Endodermal cell (in vitro differentiated cells): ENCODE measurements at regions not wholly inside any gene's neighbourhood (a gene's known extent, or its start where the extent isn't known, plus 50 kb on each side); places are given as distances from the start of the nearest gene placed in this dataset.

ENCODE experiments used
- DNase-seq: peaks from one replicate; pipeline ENCODE4 v3.0.0-alpha.2; 2017
- H3K27ac ChIP-seq: 2 replicates; pipeline ENCODE4 v1.5.1; 2013; ENCODE audit warnings: mild to moderate bottlenecking, low read depth, low read length, moderate library complexity
- H3K27me3 ChIP-seq: 2 replicates; pipeline ENCODE4 v1.6.1; 2013; ENCODE audit warnings: mild to moderate bottlenecking, low read length, moderate library complexity; ENCODE audit not compliant: insufficient read depth, control insufficient read depth, poor library complexity, severe bottlenecking
- H3K36me3 ChIP-seq: 2 replicates; pipeline ENCODE4 v1.7.0; 2013; ENCODE audit warnings: mild to moderate bottlenecking, low read length, moderate library complexity; ENCODE audit not compliant: control insufficient read depth, insufficient read depth
- H3K4me1 ChIP-seq: one replicate; pipeline ENCODE4 v1.7.0; 2013; ENCODE audit warnings: low read length; ENCODE audit not compliant: control insufficient read depth, insufficient read depth
- H3K4me3 ChIP-seq: 2 replicates; pipeline ENCODE4 v1.5.1; 2013; ENCODE audit warnings: mild to moderate bottlenecking, low read length, moderate library complexity
- H3K9ac ChIP-seq: 2 replicates; pipeline ENCODE4 v1.6.1; 2013; ENCODE audit warnings: mild to moderate bottlenecking, low read length, moderate library complexity; ENCODE audit not compliant: poor library complexity, severe bottlenecking; ENCODE audit errors: extremely low read depth
- H3K9me3 ChIP-seq: 2 replicates; pipeline ENCODE4 v1.6.1; 2013; ENCODE audit warnings: mild to moderate bottlenecking, low read length, moderate library complexity; ENCODE audit not compliant: control insufficient read depth
- H3K27ac Mint-ChIP-seq: 2 replicates; pipeline ENCODE4 v1.8.0; 2020; ENCODE audit warnings: mixed read lengths
- H3K27me3 Mint-ChIP-seq: 2 replicates; pipeline ENCODE4 v1.8.0; 2021; ENCODE audit warnings: mild to moderate bottlenecking, mixed read lengths; ENCODE audit not compliant: insufficient read depth
- H3K36me3 Mint-ChIP-seq: 2 replicates; pipeline ENCODE4 v1.8.0; 2020; ENCODE audit warnings: low read depth, mixed read lengths
- H3K4me1 Mint-ChIP-seq: 2 replicates; pipeline ENCODE4 v1.8.0; 2020; ENCODE audit warnings: mixed read lengths
- H3K4me3 Mint-ChIP-seq: 2 replicates; pipeline ENCODE4 v1.8.0; 2020; ENCODE audit warnings: mild to moderate bottlenecking, moderate library complexity, mixed read lengths
- H3K9me3 Mint-ChIP-seq: 2 replicates; pipeline ENCODE4 v1.8.0; 2020; ENCODE audit warnings: mild to moderate bottlenecking, mixed read lengths
- CTCF ChIP-seq: fragments of 200-600 bp; sonication (generic); conservative IDR thresholded peaks from 2 replicates; pipeline ENCODE4 v1.5.0; 2021; ENCODE audit warnings: antibody characterized with exemption, mild to moderate bottlenecking
- WGBS, 2 experiments: methylation state at CpG; one replicate each; pipeline versions ENCODE4 v1.1.5 to v1.1.7; 2013; ENCODE audit warnings: missing lambda C conversion rate in 2 of 2, mixed read lengths in 1 of 2; ENCODE audit not compliant: insufficient coverage in 1 of 2, insufficient read length in 1 of 2; 5-methylcytosine and 5-hydroxymethylcytosine counted together

GRCh38 chr17:22435231-22435974 is 743.1 kb downstream of the KCNJ18 start:
- Histone ChIP-seq H3K27me3 (no peaks in the 10 kb centered on the region), H3K4me3 (no peak overlapping the region), H3K9me3 (peaks cover 58% of the 10 kb centered on the region), H3K27ac (no peak overlapping the region), H3K36me3 (no peaks in the 10 kb centered on the region), H3K9ac (no peak overlapping the region), H3K4me1 (no peaks in the 10 kb centered on the region)
- H3K27ac Mint-ChIP-seq, result no peak overlapping the region
- WGBS, 2 experiments, result 85 to 87% methylated on average over 15 to 42 of the region's 53 CpGs
- peaks cover 89% of the 10 kb centered on the region for H3K9me3 Mint-ChIP-seq
- no peaks in the 10 kb centered on the region for H3K36me3 Mint-ChIP-seq
- TF ChIP-seq CTCF, result no peak
- DNase-seq, result no peak
- H3K27me3 Mint-ChIP-seq, result no peaks in the 10 kb centered on the region
- H3K4me1 Mint-ChIP-seq, result no peaks in the 10 kb centered on the region
- no peak overlapping the region for H3K4me3 Mint-ChIP-seq

- no peak overlapping the region for H3K4me3 Mint-ChIP-seq
- Histone ChIP-seq H3K27me3 (no peaks in the 10 kb centered on the region), H3K36me3 (no peaks in the 10 kb centered on the region), H3K27ac (no peak overlapping the region), H3K9ac (no peak overlapping the region), H3K4me3 (no peak overlapping the region), H3K4me1 (no peaks in the 10 kb centered on the region), H3K9me3 (peaks cover 54% of the 10 kb centered on the region)
- peaks cover 83% of the 10 kb centered on the region for H3K9me3 Mint-ChIP-seq
- no peak for DNase-seq
- no peak overlapping the region for H3K27ac Mint-ChIP-seq
- no peaks in the 10 kb centered on the region for H3K36me3 Mint-ChIP-seq
- 83 to 89% methylated on average over 4 to 6 of the region's 7 CpGs for WGBS, 2 experiments
- no peaks in the 10 kb centered on the region for H3K27me3 Mint-ChIP-seq
- no peaks in the 10 kb centered on the region for H3K4me1 Mint-ChIP-seq
- no peak for TF ChIP-seq CTCF
Observed at GRCh38 chr17:22441776-22442175, 749.5 kb downstream of the KCNJ18 start.

- no peak overlapping the region for H3K4me3 ChIP-seq
- H3K4me1 ChIP-seq, result no peaks in the 10 kb centered on the region
- Mint-ChIP-seq H3K4me3 (no peak overlapping the region), H3K27ac (no peak overlapping the region), H3K27me3 (no peaks in the 10 kb centered on the region), H3K4me1 (no peaks in the 10 kb centered on the region), H3K36me3 (no peaks in the 10 kb centered on the region), H3K9me3 (peaks cover 83% of the 10 kb centered on the region)
- TF ChIP-seq CTCF, result no peak
- no peak for DNase-seq
- WGBS, 2 experiments, result 73% methylated on average over 6 of the region's 6 CpGs; no CpG with 5 or more reads in 1 of the 2 experiments
- H3K27ac ChIP-seq, result no peak overlapping the region
- no peaks in the 10 kb centered on the region for H3K27me3 ChIP-seq
- H3K36me3 ChIP-seq, result no peaks in the 10 kb centered on the region
- peaks cover 58% of the 10 kb centered on the region for H3K9me3 ChIP-seq
- no peak overlapping the region for H3K9ac ChIP-seq
Observed at GRCh38 chr17:22443061-22443460, 750.7 kb downstream of the KCNJ18 start.
